HG03095 (cell line): ENCODE measurements at regions not wholly inside any gene's neighbourhood (a gene's known extent, or its start where the extent isn't known, plus 50 kb on each side); places are given as distances from the start of the nearest gene placed in this dataset.
A peak's percentile ranks its signal among the peaks of the same experiment; 100 is the strongest.

Experiments used
- ATAC-seq: cut with Tn5 transposase; IDR thresholded peaks from one replicate; pipeline ENCODE4 v1.9.1; 2021; ENCODE audit warnings: moderate library complexity; ENCODE audit not compliant: unreplicated experiment

DNA sequence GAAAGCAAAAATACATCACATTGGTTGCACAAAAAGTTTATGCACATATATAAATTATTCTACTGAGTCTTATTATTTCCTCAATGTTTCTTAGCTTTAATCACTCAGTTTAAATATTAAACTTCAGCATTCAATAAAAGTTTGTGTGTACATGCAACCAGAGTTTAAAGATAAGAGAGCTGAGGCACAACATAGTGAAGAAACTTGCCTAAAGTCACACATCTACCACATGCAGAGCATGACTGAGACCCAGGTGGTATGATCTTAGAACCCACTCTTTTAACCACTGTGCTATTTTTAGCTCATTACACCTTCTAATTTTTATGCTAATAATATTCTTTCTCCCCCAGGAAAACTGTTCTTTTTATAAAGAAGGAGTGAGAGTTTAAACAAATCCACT lies 96.1 kb upstream of the GOLIM4 start:
- no peak for ATAC-seq

DNA sequence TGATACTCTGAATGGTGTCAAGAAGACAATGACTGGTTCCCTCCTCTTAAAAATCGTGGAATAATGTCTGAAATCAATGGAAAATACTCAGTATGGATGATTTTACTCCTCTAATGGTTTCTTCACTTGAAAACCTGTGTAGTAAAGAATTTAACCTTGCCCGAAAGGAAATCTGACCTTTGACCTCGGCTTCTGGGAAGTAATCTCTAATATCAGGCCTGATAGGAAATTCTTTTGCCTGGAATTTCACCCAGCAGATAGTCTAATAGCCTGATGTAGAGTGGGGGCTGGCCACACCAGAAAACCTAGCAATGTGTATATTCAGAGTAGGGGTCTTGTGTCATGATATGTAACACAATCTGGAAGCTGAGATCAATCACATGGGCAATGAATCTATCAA lies 91.5 kb upstream of the GOLIM4 start:
- no peak for ATAC-seq

DNA sequence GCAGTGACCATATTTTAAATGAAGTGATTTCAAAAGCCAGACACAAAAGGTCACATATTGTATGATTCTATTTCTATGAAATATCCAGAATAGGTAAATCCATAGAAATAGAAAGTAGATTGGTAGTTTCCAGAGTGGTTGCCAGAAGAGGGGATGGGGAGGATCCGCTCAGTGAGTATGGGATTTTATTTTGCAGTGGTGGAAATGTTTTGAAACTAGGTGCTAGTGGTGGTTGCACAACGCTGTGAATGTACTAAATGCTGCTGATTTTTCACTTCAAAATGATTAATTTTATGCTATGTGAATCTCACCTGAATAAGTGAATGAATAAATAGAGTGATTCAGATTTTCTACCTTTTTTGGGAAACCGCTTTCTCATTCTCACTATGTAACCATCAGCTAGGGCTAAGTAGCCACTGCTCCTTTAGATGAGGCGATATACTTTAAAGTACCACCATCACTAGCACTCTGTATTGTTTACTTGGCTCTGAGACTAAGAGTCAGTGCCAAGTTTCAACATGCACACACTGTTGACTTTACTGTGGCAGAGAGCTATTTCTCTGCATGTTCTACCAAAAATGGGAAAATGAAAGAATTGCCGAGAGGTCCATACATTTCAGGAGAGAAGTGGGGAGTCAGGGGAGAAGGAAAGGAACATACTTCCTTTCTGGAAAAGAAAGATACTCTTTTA lies 90.7 kb upstream of the GOLIM4 start:
- no peak for ATAC-seq

DNA sequence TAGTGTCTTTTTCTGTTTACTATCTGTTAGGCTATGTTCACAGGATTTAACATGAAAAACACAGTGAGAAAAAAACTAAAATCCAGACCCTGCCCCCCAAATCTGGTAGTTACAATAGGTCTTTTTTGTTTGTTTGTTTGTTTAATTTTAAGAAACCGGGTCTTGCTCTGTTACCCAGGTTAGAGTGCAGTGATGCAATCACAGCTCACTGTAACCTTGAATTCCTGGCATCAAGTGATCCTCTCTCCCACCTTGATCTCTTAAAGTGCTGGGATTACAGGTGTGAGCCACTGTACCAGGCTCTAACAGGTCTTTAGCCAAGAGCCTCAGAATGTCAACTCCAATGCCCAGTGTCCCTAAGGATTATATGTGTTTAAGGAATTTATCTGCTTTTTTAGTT lies 88.0 kb upstream of the GOLIM4 start:
- ATAC-seq: no peak

DNA sequence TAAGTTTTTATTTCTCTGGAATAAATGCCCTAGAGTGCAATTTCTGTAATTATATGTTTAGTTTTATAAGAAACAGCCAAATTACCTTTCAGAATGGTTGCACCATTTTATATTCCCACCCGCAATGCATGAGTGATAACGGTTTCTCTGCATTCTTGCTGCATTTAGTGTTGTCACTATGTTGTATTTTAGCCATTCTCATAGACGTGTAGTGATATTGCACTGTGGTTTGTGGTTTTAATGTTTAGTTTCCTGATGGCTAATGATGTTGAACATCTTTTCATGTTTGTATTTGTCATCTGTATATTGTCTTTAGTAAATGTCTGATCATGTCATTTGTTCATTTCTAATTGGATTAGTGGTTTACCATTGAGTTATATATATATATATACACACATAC lies 73.0 kb upstream of the GOLIM4 start:
- ATAC-seq: no peak

DNA sequence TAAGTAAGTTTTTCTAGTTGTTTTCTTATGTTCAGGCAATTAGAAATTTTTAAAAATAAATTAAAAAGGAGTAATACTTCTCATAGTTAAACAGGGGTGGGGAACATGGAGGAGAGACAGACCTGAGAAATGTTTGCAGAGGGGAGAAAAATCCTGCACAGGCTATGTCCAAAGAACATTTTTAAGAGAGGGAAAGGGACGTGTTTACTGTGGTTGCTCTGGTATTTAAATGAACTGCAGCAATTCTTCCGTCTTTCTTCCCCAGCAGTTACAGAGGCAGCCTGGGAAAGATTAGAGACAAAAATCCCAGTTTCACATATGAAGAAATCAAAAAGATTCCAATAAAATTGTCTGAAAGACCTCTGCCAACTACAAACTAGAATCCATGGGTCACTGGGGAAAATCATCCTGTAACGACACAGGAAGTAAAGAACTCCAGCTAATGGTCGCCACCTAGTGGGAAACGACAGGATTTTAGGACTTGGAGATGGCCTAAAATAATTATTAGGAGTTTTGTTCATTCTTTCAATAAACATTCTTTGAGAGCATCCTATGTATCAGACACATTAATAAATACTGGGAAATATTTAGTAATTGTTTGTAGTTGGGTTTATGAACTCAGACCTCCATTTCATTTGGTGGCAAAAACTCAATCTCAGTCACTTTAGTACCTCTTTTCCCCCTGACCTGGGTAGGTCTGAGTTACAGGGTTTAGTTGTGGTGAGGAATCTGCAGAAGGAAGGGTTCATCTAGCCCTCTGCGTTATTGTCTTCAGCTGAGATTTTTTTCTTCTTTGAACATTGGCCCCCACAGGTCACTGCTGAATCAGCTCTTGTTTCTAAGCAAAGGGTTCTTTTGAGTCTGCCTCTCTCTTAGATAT lies 69.9 kb upstream of the GOLIM4 start:
- ATAC-seq: peak; percentile 78

DNA sequence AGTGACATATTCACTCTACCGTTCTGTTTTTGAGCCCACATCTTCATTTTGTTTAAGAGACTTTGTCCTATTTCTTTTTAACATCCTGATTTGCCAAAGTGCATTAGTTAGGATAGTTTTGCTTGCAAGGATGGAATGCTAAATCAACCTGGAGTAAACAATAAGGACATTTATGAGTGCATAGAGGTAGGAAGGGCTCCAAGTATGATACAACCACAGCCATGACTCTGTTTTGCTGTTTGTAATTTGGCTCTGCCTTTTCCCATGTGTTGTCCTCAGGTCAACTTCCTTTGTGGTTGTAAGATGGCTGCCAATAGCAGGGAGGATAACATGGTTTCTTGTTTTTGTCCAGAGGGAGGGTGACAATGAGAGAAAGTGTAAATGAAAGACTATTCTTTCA lies 66.4 kb upstream of the GOLIM4 start:
- ATAC-seq: no peak

DNA sequence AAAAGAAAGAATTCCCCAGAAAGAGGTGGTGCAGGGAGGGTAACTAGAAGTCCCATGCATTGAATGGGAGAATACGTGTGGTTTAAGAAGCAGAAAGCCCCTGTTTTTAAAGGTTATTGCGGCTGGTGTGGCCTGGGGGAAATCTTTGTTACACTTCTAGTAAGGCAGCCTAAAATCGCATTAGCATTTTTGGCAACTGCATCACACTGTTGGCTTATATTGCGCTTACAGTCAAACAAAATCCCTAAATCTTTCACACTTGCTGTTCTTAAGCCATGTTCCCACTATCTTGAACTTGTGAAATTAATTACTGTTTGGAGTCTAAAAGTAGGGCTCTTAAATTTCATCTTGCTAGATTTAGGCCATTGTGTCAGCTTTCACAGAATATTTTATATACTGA lies 66.0 kb upstream of the GOLIM4 start:
- ATAC-seq: no peak

DNA sequence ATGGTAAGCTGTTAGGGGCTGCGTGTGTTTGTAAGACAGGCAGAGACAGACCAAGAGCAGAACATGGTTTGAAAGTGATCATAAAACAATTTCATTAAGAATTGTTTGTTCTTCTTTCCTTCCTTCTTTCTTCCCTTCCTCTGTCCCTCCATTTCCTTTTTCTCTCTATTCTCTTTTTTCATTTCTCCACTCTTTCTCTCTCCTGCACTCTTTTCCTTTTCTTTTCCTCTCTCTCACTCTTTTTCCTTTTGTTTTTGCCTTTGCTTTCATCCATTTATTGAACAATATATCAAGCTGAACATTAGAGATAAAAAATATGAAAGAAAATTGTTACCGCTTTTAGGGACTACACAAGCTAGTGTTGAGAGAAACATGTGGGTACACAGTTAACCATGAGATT lies 62.2 kb upstream of the GOLIM4 start:
- ATAC-seq: no peak

DNA sequence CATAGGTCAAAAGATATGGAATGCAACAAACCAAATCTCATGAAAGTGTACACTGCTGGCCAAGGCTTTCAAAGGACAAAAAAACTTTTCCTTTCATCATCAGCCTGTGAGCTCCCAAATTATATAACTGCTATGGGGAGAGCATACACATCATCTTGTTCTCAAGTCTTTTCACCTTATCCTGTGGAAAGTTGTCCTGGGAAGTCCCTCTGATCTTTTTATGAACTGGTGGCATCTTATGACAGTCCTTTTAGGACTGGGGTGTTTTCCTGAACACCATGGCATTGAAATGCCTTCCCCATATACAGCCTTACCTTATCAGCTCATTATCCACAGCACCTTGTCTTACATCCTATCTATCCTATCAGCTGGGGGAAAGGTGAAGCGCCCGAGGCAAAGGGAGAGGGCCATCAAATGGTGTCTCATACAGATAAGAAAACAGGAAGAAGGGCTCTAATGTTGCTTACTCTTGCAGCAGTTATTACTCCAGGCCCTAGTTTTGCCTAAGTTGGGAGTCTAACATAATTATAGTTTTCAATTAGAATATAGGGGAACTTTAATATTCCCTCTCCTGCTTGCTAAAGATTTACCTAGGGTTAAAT lies 61.5 kb upstream of the GOLIM4 start:
- ATAC-seq: no peak

DNA sequence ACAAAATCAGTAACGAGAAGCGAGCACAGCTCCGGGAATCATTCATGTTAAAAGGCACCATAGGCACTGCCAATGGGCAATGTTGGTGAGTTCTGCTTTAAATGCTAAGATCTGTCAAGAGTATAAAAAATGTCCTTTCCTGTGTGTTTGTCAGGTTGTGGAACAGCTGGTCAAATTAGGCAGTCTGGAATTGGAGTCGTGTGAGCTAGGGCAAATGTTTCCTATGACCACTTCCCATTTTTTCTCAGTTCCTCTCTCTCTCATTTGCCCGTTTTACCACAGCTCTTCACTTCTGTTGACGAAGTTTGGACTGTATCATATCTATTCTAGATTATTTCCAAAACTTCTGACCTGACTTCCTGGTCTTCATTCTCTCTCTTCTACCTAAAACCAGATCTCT lies 60.8 kb upstream of the GOLIM4 start:
- ATAC-seq: no peak

DNA sequence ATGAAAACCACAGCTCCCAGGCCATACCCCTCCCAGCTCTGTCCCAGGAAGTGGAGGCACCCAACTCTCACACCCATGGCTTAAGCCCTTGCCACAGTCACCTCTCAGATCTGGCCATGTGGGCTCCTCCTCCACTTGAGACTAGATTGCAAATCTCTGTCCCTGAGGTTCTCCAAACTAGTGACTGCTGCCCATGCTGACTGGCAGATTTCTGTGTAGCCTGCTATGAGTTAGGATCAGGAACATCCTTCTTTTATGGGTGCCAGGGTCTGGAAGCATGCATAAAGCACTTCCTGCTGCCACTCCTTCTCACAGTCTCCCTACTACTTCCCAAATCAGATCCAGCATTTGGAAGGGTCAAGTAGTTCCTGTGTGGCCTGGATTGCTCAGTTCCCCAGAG lies 59.6 kb upstream of the GOLIM4 start:
- ATAC-seq: no peak

DNA sequence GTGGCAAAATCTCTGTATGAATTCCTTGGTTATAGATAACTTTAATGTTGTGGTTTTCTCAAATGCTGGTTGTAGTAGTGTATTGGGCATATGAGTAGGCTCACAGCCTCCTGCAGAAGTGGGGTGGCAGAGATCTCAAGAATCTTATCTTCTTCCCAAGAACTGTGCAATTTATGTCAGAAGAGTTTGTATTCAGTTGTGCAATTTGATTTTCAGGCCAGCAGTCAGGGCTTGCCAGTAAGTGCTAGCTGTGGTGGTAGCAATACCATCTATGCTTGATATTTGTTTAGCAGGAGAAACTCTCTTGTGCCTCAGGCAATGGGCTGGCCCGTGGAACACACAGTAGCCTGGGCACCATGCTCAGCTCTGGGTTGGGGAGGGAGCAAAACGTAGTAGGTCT lies 58.4 kb upstream of the GOLIM4 start:
- ATAC-seq: no peak

DNA sequence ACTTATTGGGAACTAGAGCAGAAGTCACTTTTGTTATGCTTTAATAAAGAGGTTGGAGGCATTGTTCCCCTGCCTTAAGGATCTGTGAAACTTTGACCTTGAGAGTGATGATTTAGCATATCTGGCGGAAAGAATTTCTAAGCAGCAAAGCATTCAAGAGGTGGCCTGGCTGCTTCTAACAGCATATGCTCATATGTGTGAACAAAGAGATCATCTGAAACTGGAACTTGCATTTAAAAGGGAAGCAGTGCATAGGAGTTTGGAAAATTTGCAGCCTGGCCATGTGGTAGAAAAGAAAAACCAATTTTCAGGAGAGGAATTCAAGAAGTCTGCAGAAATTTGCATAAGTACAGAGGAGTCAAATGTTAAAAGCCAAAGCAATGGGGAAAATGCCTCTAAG lies 56.4 kb upstream of the GOLIM4 start:
- no peak for ATAC-seq
